Spleen (tissue), 7 donors: ENCODE measurements at regions not wholly inside any gene's neighbourhood (a gene's known extent, or its start where the extent isn't known, plus 50 kb on each side); places are given as distances from the start of the nearest gene placed in this dataset.

ENCODE experiments used
- POLR2AphosphoS5 ChIP-seq, 3 donors: sonication (generic); formaldehyde crosslinking; IDR thresholded peaks; one replicate each; pipeline ENCODE4 v1.5.1; 2017; ENCODE audit warnings: antibody characterized with exemption in 3 of 3
- TF ChIP-seq, protein P1 (sequence below), 11 experiments: fragments of 200-600 bp in 7 of 11; fragments of 450-650 bp in 4 of 11; sonication (generic) in 4 of 11; IDR thresholded peaks in 8 of 11; conservative IDR thresholded peaks in 3 of 11; 1 replicate in 7 of 11; 2 replicates in 4 of 11; pipeline versions ENCODE4 v1.4.0 to v1.8.0; 2016 to 2021; ENCODE audit warnings: antibody characterized with exemption in 11 of 11, inconsistent platforms in 4 of 11, mild to moderate bottlenecking in 1 of 11
- donor health status: DM: no; HTN: no; CAD: no; lungs with moderate emphysema.
- donor health status: DM: no; HTN: no; CAD: no.
- donor health status: DM: no; HTN: no; CAD: no.

DNA sequence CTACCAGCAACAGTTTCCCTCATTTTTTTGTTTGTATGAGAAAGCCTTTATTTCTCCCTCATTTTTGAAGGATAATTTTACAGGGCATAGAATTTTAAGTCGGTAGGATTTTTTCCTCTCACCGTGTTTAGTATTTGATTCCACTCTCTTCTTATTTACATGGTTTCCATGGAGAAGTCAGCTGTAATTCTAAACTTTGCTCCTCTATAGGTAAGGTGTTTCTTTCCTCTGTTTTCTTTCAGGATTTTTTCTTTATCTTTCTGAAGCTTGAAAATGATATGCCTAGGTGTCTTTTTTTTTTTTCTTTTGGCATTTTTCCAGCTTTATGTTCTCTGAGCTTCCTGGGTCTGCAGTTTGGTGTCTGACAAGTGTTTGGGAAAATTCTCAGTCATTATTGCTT, 75.6 kb upstream of the ETV6 start:
- TF ChIP-seq, protein P1, sequence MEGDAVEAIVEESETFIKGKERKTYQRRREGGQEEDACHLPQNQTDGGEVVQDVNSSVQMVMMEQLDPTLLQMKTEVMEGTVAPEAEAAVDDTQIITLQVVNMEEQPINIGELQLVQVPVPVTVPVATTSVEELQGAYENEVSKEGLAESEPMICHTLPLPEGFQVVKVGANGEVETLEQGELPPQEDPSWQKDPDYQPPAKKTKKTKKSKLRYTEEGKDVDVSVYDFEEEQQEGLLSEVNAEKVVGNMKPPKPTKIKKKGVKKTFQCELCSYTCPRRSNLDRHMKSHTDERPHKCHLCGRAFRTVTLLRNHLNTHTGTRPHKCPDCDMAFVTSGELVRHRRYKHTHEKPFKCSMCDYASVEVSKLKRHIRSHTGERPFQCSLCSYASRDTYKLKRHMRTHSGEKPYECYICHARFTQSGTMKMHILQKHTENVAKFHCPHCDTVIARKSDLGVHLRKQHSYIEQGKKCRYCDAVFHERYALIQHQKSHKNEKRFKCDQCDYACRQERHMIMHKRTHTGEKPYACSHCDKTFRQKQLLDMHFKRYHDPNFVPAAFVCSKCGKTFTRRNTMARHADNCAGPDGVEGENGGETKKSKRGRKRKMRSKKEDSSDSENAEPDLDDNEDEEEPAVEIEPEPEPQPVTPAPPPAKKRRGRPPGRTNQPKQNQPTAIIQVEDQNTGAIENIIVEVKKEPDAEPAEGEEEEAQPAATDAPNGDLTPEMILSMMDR (IDR thresholded peaks at IDR 0.05 in 8 of 11, conservative IDR thresholded peaks at IDR 0.05 in 3 of 11), result no peak
- no peak for TF ChIP-seq POLR2AphosphoS5 (IDR thresholded peaks at IDR 0.05)
